Right hindlimb (tissue), 1 donor: ENCODE measurements at regions not wholly inside any gene's neighbourhood (a gene's known extent, or its start where the extent isn't known, plus 50 kb on each side); places are given as distances from the start of the nearest gene placed in this dataset.
"Not testable (repeated sequence)": the region's sequence is repeated elsewhere in the genome, so short reads cannot be mapped to it uniquely, and the experiment has no call there.

Source experiments
- DNase-seq: peaks from one replicate; pipeline ENCODE4 v3.0.0-alpha.2; 2018

- no peak for DNase-seq
Observed at GRCh38 chr6:155882527-155883333, 427.1 kb upstream of the NOX3 start.

- DNase-seq: no peak
Observed at GRCh38 chr6:155881826-155882526, 426.3 kb upstream of the NOX3 start.

- DNase-seq: no peak
Observed at GRCh38 chr6:155880900-155881299, 425.3 kb upstream of the NOX3 start.

- no peak for DNase-seq
Observed at GRCh38 chr6:155872961-155873360, 417.3 kb upstream of the NOX3 start.

- DNase-seq: no peak
Observed at GRCh38 chr6:155867682-155868081, 412.0 kb upstream of the NOX3 start.

- DNase-seq: not testable (repeated sequence)
Observed at GRCh38 chr6:155866676-155867390, 411.2 kb upstream of the NOX3 start.

- no peak for DNase-seq
Observed at GRCh38 chr6:155861821-155862220, 406.2 kb upstream of the NOX3 start.

- not testable (repeated sequence) for DNase-seq
Observed at GRCh38 chr6:155858906-155859305, 403.3 kb upstream of the NOX3 start.

- no peak for DNase-seq
Observed at GRCh38 chr6:155854787-155855186, 399.1 kb upstream of the NOX3 start.

- no peak for DNase-seq
Observed at GRCh38 chr6:155853011-155853410, 397.4 kb upstream of the NOX3 start.

GRCh38 chr6:155850408-155850841 lies 394.8 kb upstream of the NOX3 start:
- DNase-seq: no peak

GRCh38 chr6:155847711-155848110 lies 392.1 kb upstream of the NOX3 start:
- no peak for DNase-seq

GRCh38 chr6:155837474-155837873 lies 381.8 kb upstream of the NOX3 start:
- DNase-seq: no peak

- no peak for DNase-seq
Observed at GRCh38 chr6:155832596-155832995, 377.0 kb upstream of the NOX3 start.

- DNase-seq: no peak
Observed at GRCh38 chr6:155830531-155830930, 374.9 kb upstream of the NOX3 start.

GRCh38 chr6:155829646-155830045 lies 374.0 kb upstream of the NOX3 start:
- no peak for DNase-seq

GRCh38 chr6:155828989-155829388 lies 373.4 kb upstream of the NOX3 start:
- DNase-seq: no peak

- DNase-seq: no peak
Observed at GRCh38 chr6:155818698-155819097, 363.1 kb upstream of the NOX3 start.

GRCh38 chr6:155813548-155813947 lies 357.9 kb upstream of the NOX3 start:
- DNase-seq: no peak

- no peak for DNase-seq
Observed at GRCh38 chr6:155807243-155807642, 351.6 kb upstream of the NOX3 start.

GRCh38 chr6:155801046-155801445 lies 345.4 kb upstream of the NOX3 start:
- DNase-seq: no peak

- not testable (repeated sequence) for DNase-seq
Observed at GRCh38 chr6:155798876-155799275, 343.2 kb upstream of the NOX3 start.

- no peak for DNase-seq
Observed at GRCh38 chr6:155795173-155795796, 339.6 kb upstream of the NOX3 start.
